H1 (cell line): ENCODE measurements at regions not wholly inside any gene's neighbourhood (a gene's known extent, or its start where the extent isn't known, plus 50 kb on each side); places are given as distances from the start of the nearest gene placed in this dataset.
A peak's percentile ranks its signal among the peaks of the same experiment; 100 is the strongest.

Source experiments
- CTCF ChIA-PET: fragments of 300-600 bp; sonication (Branson Sonifier 250); formaldehyde crosslinking; loops from one replicate; lab custom pipeline; 2021; ENCODE audit not compliant: partially characterized antibody; lab: Charles Lee
- POLR2A ChIA-PET: fragments of 300-600 bp; sonication (Branson Sonifier 250); formaldehyde crosslinking; loops from one replicate; lab custom pipeline; 2021; ENCODE audit warnings: inconsistent platforms; ENCODE audit not compliant: partially characterized antibody; lab: Charles Lee
- DNase-seq, 2 experiments: peaks; one replicate each; pipeline versions ENCODE4 v3.0.0 to v3.0.0-alpha.2; 2010 to 2022; ENCODE audit warnings: low spot score in 2 of 2, low read depth in 1 of 2, mixed read lengths in 1 of 2
- FAIRE-seq: peaks from 2 replicates; lab custom pipeline; 2011; peaks lifted over from hg19 to GRCh38; lab: Jason Lieb, UNC
- H2AFZ ChIP-seq: 2 replicates; pipeline ENCODE4 v1.8.1; 2012; ENCODE audit warnings: low read length, inconsistent platforms
- H2AK5ac ChIP-seq: 2 replicates; pipeline ENCODE4 v1.6.1; 2013; ENCODE audit warnings: low read depth, low read length
- H2BK120ac ChIP-seq: replicated peaks from 2 replicates; pipeline ENCODE3; 2013; ENCODE audit warnings: low read depth, low read length, inconsistent platforms
- H2BK12ac ChIP-seq: 2 replicates; pipeline ENCODE4 v1.6.1; 2013; ENCODE audit warnings: low read depth, low read length
- H2BK15ac ChIP-seq: 2 replicates; pipeline ENCODE4 v1.6.1; 2013; ENCODE audit warnings: low read length
- H2BK20ac ChIP-seq: 2 replicates; pipeline ENCODE4 v1.6.1; 2013; ENCODE audit warnings: low read length
- H2BK5ac ChIP-seq: 2 replicates; pipeline ENCODE4 v1.6.1; 2013; ENCODE audit warnings: low read depth, low read length
- H3K14ac ChIP-seq: 2 replicates; pipeline ENCODE4 v1.6.1; 2013; ENCODE audit warnings: inconsistent platforms; ENCODE audit not compliant: insufficient read length
- H3K18ac ChIP-seq: 2 replicates; pipeline ENCODE4 v1.6.1; 2013; ENCODE audit warnings: low read length; ENCODE audit errors: extremely low read depth
- H3K23ac ChIP-seq: 2 replicates; pipeline ENCODE4 v1.6.1; 2013; ENCODE audit warnings: inconsistent platforms; ENCODE audit not compliant: insufficient read length
- H3K23me2 ChIP-seq: 2 replicates; pipeline ENCODE4 v1.6.1; 2013; ENCODE audit warnings: low read depth, low read length
- H3K27ac ChIP-seq: 2 replicates; pipeline ENCODE4 v1.6.1; 2011; ENCODE audit warnings: low read depth, low read length, inconsistent platforms
- H3K27me3 ChIP-seq, 4 experiments: replicated peaks in 1 of 4; 1 replicate in 1 of 4; 2 replicates in 3 of 4; pipeline versions ENCODE4 v1.6.1 to v1.8.1; 2011 to 2013; ENCODE audit warnings: low read length in 3 of 4, mild to moderate bottlenecking in 3 of 4, inconsistent platforms in 2 of 4, mixed read lengths in 2 of 4, moderate library complexity in 1 of 4; ENCODE audit not compliant: control insufficient read depth in 3 of 4, insufficient read depth in 3 of 4; ENCODE audit errors: extremely low read depth in 1 of 4
- H3K36me3 ChIP-seq, 4 experiments: 2 replicates each; pipeline versions ENCODE4 v1.6.1 to v1.8.1; 2011 to 2013; ENCODE audit warnings: mild to moderate bottlenecking in 4 of 4, low read length in 3 of 4, moderate library complexity in 2 of 4, control low read depth in 1 of 4, inconsistent platforms in 1 of 4; ENCODE audit not compliant: insufficient read depth in 4 of 4, control insufficient read depth in 2 of 4
- H3K4ac ChIP-seq: replicated peaks from 2 replicates; pipeline ENCODE3; 2013; ENCODE audit warnings: low read length, low read depth, mixed read lengths, inconsistent platforms; ENCODE audit not compliant: insufficient read length
- H3K4me1 ChIP-seq, 4 experiments: replicated peaks in 1 of 4; 1 replicate in 1 of 4; 2 replicates in 3 of 4; pipeline versions ENCODE4 v1.6.1 to v1.8.1; 2011 to 2013; ENCODE audit warnings: low read length in 3 of 4, inconsistent platforms in 2 of 4, mixed read lengths in 1 of 4; ENCODE audit not compliant: insufficient read depth in 4 of 4, control insufficient read depth in 3 of 4
- H3K4me2 ChIP-seq, 2 experiments: 2 replicates each; pipeline versions ENCODE4 v1.6.1 to v1.8.1; 2011 to 2013; ENCODE audit warnings: low read depth in 2 of 2, low read length in 2 of 2, control low read depth in 1 of 2, inconsistent platforms in 1 of 2, mild to moderate bottlenecking in 1 of 2; ENCODE audit not compliant: insufficient read depth in 1 of 2
- H3K4me3 ChIP-seq, 4 experiments: fragments of 200-600, 300-600 bp in 1 of 4; sonication (generic), shearing (Covaris generic), sonication (Bioruptor Twin) in 1 of 4; 2 replicates each; pipeline versions ENCODE4 v1.5.1 to v1.8.1; 2011 to 2016; ENCODE audit warnings: low read length in 4 of 4, low read depth in 3 of 4, control low read depth in 2 of 4, inconsistent platforms in 2 of 4, mild to moderate bottlenecking in 2 of 4, mixed read lengths in 1 of 4, moderate library complexity in 1 of 4; ENCODE audit not compliant: insufficient read depth in 2 of 4; ENCODE audit errors: extremely low read depth in 1 of 4
- H3K56ac ChIP-seq: replicated peaks from 2 replicates; pipeline ENCODE3; 2013; ENCODE audit warnings: low read depth, mild to moderate bottlenecking, mixed read lengths, low read length, inconsistent platforms; ENCODE audit not compliant: insufficient read length
- H3K79me1 ChIP-seq: 2 replicates; pipeline ENCODE4 v1.6.1; 2013; ENCODE audit warnings: low read depth, low read length, control low read depth
- H3K79me2 ChIP-seq, 2 experiments: 2 replicates each; pipeline versions ENCODE4 v1.6.1 to v1.8.1; 2012 to 2013; ENCODE audit warnings: low read length in 2 of 2, mild to moderate bottlenecking in 2 of 2, inconsistent platforms in 1 of 2; ENCODE audit not compliant: insufficient read depth in 2 of 2, control insufficient read depth in 1 of 2
- H3K9ac ChIP-seq, 4 experiments: replicated peaks in 1 of 4; 1 replicate in 1 of 4; 2 replicates in 3 of 4; pipeline versions ENCODE4 v1.6.1 to v1.8.1; 2011 to 2013; ENCODE audit warnings: low read depth in 3 of 4, low read length in 3 of 4, control low read depth in 2 of 4, mild to moderate bottlenecking in 2 of 4, moderate library complexity in 2 of 4, inconsistent platforms in 1 of 4; ENCODE audit errors: extremely low read depth in 1 of 4
- H3K9me3 ChIP-seq, 2 experiments: 2 replicates each; pipeline versions ENCODE4 v1.6.1 to v1.8.1; 2012 to 2013; ENCODE audit warnings: mild to moderate bottlenecking in 2 of 2, moderate library complexity in 2 of 2, control low read depth in 1 of 2, inconsistent platforms in 1 of 2, low read depth in 1 of 2, low read length in 1 of 2, mixed read lengths in 1 of 2; ENCODE audit not compliant: insufficient read depth in 2 of 2
- H4K20me1 ChIP-seq, 2 experiments: replicated peaks in 1 of 2; 2 replicates each; pipeline versions ENCODE3 to v1.8.1; 2011 to 2013; ENCODE audit warnings: inconsistent platforms in 2 of 2, low read length in 2 of 2, mild to moderate bottlenecking in 1 of 2; ENCODE audit not compliant: insufficient read depth in 2 of 2, control insufficient read depth in 1 of 2
- H4K5ac ChIP-seq: 2 replicates; pipeline ENCODE4 v1.6.1; 2013; ENCODE audit warnings: low read length, low read depth, mixed read lengths, inconsistent platforms; ENCODE audit not compliant: insufficient read length
- H4K8ac ChIP-seq: 2 replicates; pipeline ENCODE4 v1.8.0; 2013; ENCODE audit warnings: mild to moderate bottlenecking, moderate library complexity, low read length, inconsistent platforms; ENCODE audit not compliant: insufficient read depth; ENCODE audit errors: extremely low read depth
- H4K91ac ChIP-seq: replicated peaks from 2 replicates; pipeline ENCODE3; 2013; ENCODE audit warnings: low read length, mixed read lengths, inconsistent platforms; ENCODE audit not compliant: insufficient read length
- CBX5 ChIP-seq: fragments of 300-800, 300-1000 bp; sonication (generic); IDR thresholded peaks from 2 replicates; pipeline ENCODE4 v1.7.1; 2016; ENCODE audit warnings: antibody characterized with exemption, low read length, low read depth
- CHD2 ChIP-seq: IDR thresholded peaks from 2 replicates; pipeline ENCODE4 v1.6.1; 2012; ENCODE audit warnings: low read length, improper control_type of control experiment
- EGR1 ChIP-seq: IDR thresholded peaks from 2 replicates; pipeline ENCODE4 v1.6.1; 2011; ENCODE audit warnings: low read depth, low read length, borderline replicate concordance
- MAFK ChIP-seq: IDR thresholded peaks from 2 replicates; pipeline ENCODE4 v1.6.1; 2012; ENCODE audit warnings: low read depth, mild to moderate bottlenecking, improper control_type of control experiment, low read length
- RFX5 ChIP-seq: IDR thresholded peaks from 2 replicates; pipeline ENCODE4 v1.6.1; 2011; ENCODE audit warnings: low read depth, low read length, improper control_type of control experiment, borderline replicate concordance
- WGBS, 2 experiments: shearing (Covaris generic) in 1 of 2; methylation state at CpG; one replicate each; pipeline versions ENCODE4 v1.1.6 to v1.1.7; 2013 to 2015; ENCODE audit warnings: low lambda C conversion rate in 2 of 2, mixed read lengths in 2 of 2, inconsistent platforms in 1 of 2, low coverage in 1 of 2, missing lambda C conversion rate in 1 of 2; ENCODE audit not compliant: insufficient replicate concordance in 2 of 2, insufficient coverage in 1 of 2, insufficient read length in 1 of 2; ENCODE audit errors: extremely low coverage in 1 of 2, missing lambda C conversion rate in 1 of 2; 5-methylcytosine and 5-hydroxymethylcytosine counted together
- TF ChIP-seq, protein P1 (sequence below): IDR thresholded peaks from 2 replicates; pipeline ENCODE4 v1.6.1; 2012; ENCODE audit warnings: inconsistent platforms
- TF ChIP-seq, protein P2 (sequence below): IDR thresholded peaks from 2 replicates; pipeline ENCODE4 v1.6.1; 2012; ENCODE audit warnings: low read length, inconsistent platforms
- TF ChIP-seq, protein P3 (sequence below), 3 experiments: IDR thresholded peaks; 1 replicate in 2 of 3; 2 replicates in 1 of 3; pipeline versions ENCODE4 v1.5.1 to v1.6.1; 2011; ENCODE audit warnings: low read length in 3 of 3, mild to moderate bottlenecking in 3 of 3, inconsistent platforms in 2 of 3, low read depth in 1 of 3, moderate library complexity in 1 of 3; ENCODE audit not compliant: insufficient read depth in 1 of 3; ENCODE audit errors: control extremely low read depth in 1 of 3

DNA sequence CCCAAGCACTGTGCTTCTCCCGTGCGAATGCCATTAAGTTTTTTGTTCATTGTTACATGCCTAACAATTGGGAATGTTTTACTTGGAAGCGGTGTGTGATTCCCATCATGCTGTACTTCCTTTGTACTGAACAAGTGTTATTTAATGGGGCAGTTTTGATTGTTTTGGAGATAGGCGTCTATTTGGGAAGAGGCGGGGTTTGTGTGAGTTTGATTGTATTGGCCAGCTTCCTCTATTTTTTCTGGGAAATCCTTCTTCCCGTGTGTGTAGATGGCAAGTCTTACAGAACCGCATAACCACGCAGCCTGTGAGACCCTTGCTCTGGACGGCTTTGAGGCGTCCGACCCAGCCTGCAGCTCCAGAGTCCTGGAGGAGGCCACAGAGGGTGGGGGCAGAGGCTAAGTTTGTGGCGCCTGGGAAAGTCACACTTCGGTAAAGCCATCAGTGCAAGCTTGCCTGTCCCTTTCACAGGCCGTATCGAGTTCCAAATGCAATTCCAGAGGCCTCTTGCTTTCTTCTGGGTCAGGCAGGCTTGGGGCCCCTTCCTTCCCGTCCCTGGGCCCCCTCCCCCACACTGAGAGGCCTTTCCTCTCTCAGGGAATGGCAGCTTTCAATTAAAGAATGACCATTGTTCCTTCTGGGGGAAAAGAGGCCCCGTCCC lies 210.3 kb downstream of the TOMM20 start:
- no peak overlapping the region for H3K27ac ChIP-seq
- CTCF ChIA-PET, result interaction anchor here (0.7 to 1.1 kb wide), 2 partner anchors 8 to 139 kb away, joined by 3 read pairs; no protein-coding TSS in a partner anchor
- H3K4me2 ChIP-seq, result no peak overlapping the region

More for the DNA sequence above, 210.3 kb downstream of the TOMM20 start:
- POLR2A ChIA-PET, result interaction anchor here (0.9 to 1.0 kb wide), 2 partner anchors 14 to 308 kb away, joined by 3 read pairs; partner anchors contain the start of gene IRF2BP2
- Histone ChIP-seq H3K36me3 (no peaks in the 10 kb centered on the region), H3K9me3 (peaks cover 0 to 2% of the 10 kb centered on the region in 2 experiments; a peak in 1 of 4 replicates), H4K91ac (peak overlapping the region; percentile 29), H3K18ac (no peak overlapping the region), H4K8ac (no peak overlapping the region), H3K23ac (no peak overlapping the region), H3K4me1 (peaks cover 0 to 19% (median 7%) of the 10 kb centered on the region in 4 experiments; a peak in 6 of 7 replicates), H3K23me2 (no peaks in the 10 kb centered on the region), H3K79me1 (no peaks in the 10 kb centered on the region), H2BK20ac (peak overlapping the region; percentile 84; the same call in 1 of the 2 replicates), H2BK5ac (0 out of 2 replicates have a peak overlapping the region, but pooled peaks have one; percentile 68), H2BK120ac (no peak overlapping the region), H2AK5ac (no peak overlapping the region), H2AFZ (peak overlapping the region; percentile 81; the same call in 1 of the 2 replicates), H3K56ac (no peak overlapping the region), H3K4ac (no peak overlapping the region), H2BK15ac (0 out of 2 replicates have a peak overlapping the region, but pooled peaks have one; percentile 10), H3K27me3 (no peaks in the 10 kb centered on the region), H2BK12ac (0 out of 2 replicates have a peak overlapping the region, but pooled peaks have one; percentile 89), H3K4me3 (no peak overlapping the region), H3K79me2 (no peaks in the 10 kb centered on the region), H3K9ac (no peak overlapping the region), H3K14ac (no peak overlapping the region), H4K5ac (no peak overlapping the region)
- no peak for FAIRE-seq
- no peak for DNase-seq
- WGBS, 2 experiments, result 84% methylated on average over 17 of the region's 17 CpGs; no CpG with 5 or more reads in 1 of the 2 experiments
- TF ChIP-seq, protein P1, sequence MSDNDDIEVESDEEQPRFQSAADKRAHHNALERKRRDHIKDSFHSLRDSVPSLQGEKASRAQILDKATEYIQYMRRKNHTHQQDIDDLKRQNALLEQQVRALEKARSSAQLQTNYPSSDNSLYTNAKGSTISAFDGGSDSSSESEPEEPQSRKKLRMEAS, result no peak
- TF ChIP-seq CBX5 (no peak), RFX5 (no peak), EGR1 (no peak), CHD2 (no peak), MAFK (no peak)
- TF ChIP-seq, protein P2, sequence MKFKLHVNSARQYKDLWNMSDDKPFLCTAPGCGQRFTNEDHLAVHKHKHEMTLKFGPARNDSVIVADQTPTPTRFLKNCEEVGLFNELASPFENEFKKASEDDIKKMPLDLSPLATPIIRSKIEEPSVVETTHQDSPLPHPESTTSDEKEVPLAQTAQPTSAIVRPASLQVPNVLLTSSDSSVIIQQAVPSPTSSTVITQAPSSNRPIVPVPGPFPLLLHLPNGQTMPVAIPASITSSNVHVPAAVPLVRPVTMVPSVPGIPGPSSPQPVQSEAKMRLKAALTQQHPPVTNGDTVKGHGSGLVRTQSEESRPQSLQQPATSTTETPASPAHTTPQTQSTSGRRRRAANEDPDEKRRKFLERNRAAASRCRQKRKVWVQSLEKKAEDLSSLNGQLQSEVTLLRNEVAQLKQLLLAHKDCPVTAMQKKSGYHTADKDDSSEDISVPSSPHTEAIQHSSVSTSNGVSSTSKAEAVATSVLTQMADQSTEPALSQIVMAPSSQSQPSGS, result no peak
- TF ChIP-seq, protein P3, sequence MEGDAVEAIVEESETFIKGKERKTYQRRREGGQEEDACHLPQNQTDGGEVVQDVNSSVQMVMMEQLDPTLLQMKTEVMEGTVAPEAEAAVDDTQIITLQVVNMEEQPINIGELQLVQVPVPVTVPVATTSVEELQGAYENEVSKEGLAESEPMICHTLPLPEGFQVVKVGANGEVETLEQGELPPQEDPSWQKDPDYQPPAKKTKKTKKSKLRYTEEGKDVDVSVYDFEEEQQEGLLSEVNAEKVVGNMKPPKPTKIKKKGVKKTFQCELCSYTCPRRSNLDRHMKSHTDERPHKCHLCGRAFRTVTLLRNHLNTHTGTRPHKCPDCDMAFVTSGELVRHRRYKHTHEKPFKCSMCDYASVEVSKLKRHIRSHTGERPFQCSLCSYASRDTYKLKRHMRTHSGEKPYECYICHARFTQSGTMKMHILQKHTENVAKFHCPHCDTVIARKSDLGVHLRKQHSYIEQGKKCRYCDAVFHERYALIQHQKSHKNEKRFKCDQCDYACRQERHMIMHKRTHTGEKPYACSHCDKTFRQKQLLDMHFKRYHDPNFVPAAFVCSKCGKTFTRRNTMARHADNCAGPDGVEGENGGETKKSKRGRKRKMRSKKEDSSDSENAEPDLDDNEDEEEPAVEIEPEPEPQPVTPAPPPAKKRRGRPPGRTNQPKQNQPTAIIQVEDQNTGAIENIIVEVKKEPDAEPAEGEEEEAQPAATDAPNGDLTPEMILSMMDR (IDR thresholded peaks at IDR 0.05; ENCODE audit: control extremely low read depth in 1 of 3, insufficient read depth in 1 of 3, low read depth in 1 of 3, low read length in 3 of 3), result no peak
- TF ChIP-seq, all 59 proteins: peak for 0
- no peaks in the 10 kb centered on the region for H4K20me1 ChIP-seq
